GM23338 (cell line): ENCODE measurements at regions not wholly inside any gene's neighbourhood (a gene's known extent, or its start where the extent isn't known, plus 50 kb on each side); places are given as distances from the start of the nearest gene placed in this dataset.

Experiments used
- CREB1 ChIP-seq: fragments of 250-450 bp; sonication (Bioruptor Pico); IDR thresholded peaks from 2 replicates; pipeline ENCODE4 v1.5.0; 2020; ENCODE audit warnings: low read depth, mild to moderate bottlenecking, moderate library complexity
- CTCF ChIP-seq, 2 experiments: fragments of 200-600 bp in 1 of 2; sonication (generic) in 1 of 2; conservative IDR thresholded peaks; 2 replicates each; pipeline versions ENCODE4 v1.5.1 to v1.6.1; 2016 to 2017; ENCODE audit warnings: antibody characterized with exemption in 2 of 2, low read depth in 2 of 2, mild to moderate bottlenecking in 2 of 2, moderate library complexity in 1 of 2
- ETS1 ChIP-seq: IDR thresholded peaks from 2 replicates; pipeline ENCODE4 v1.6.1; 2016; ENCODE audit warnings: antibody characterized with exemption
- EZH2 ChIP-seq: fragments of 200-600 bp; sonication (generic); IDR thresholded peaks from one replicate; pipeline ENCODE4 v1.8.0; 2017; ENCODE audit warnings: antibody characterized with exemption, mild to moderate bottlenecking, low read depth; ENCODE audit not compliant: unreplicated experiment
- EZH2phosphoT487 ChIP-seq: fragments of 200-600 bp; sonication (generic); IDR thresholded peaks from one replicate; pipeline ENCODE4 v1.8.1; 2018; ENCODE audit warnings: antibody characterized with exemption; ENCODE audit not compliant: unreplicated experiment
- JUNB ChIP-seq: IDR thresholded peaks from one replicate; pipeline ENCODE4 v1.6.1; 2016; ENCODE audit warnings: antibody characterized with exemption; ENCODE audit not compliant: unreplicated experiment
- NANOG ChIP-seq: IDR thresholded peaks from 2 replicates; pipeline ENCODE4 v1.6.1; 2016; ENCODE audit warnings: antibody characterized with exemption, borderline replicate concordance
- POLR2AphosphoS5 ChIP-seq: IDR thresholded peaks from 2 replicates; pipeline ENCODE4 v1.6.1; 2016; ENCODE audit warnings: antibody characterized with exemption, low read depth
- REST ChIP-seq: IDR thresholded peaks from one replicate; pipeline ENCODE4 v1.6.1; 2018; ENCODE audit warnings: antibody characterized with exemption; ENCODE audit not compliant: unreplicated experiment
- STAT1 ChIP-seq: IDR thresholded peaks from one replicate; pipeline ENCODE4 v1.6.1; 2016; ENCODE audit warnings: antibody characterized with exemption; ENCODE audit not compliant: unreplicated experiment

GRCh38 chr17:77311371-77311981, 170.7 kb downstream of the SEC14L1 start:
- TF ChIP-seq CTCF (conservative IDR thresholded peaks at IDR 0.05; ENCODE audit: low read depth in 2 of 2) = no peak
- no peak for TF ChIP-seq EZH2phosphoT487
- TF ChIP-seq REST = no peak
- TF ChIP-seq JUNB = no peak
- no peak for TF ChIP-seq POLR2AphosphoS5
- no peak for TF ChIP-seq EZH2
- no peak for TF ChIP-seq NANOG
- TF ChIP-seq ETS1 = no peak
- no peak for TF ChIP-seq CREB1 (CRISPR knock-in tag)
- TF ChIP-seq STAT1 = no peak
